Breast epithelium (tissue), 4 donors: ENCODE measurements at regions not wholly inside any gene's neighbourhood (a gene's known extent, or its start where the extent isn't known, plus 50 kb on each side); places are given as distances from the start of the nearest gene placed in this dataset.

Experiments used
- DNase-seq, 2 donors: peaks; one replicate each; pipeline ENCODE4 v3.0.0-alpha.2; 2019; ENCODE audit warnings: low spot score in 2 of 2
- H3K27ac ChIP-seq, 2 donors: fragments of 200-600 bp; sonication (generic) in 1 of 2; one replicate each; pipeline ENCODE4 v1.5.1; 2016 to 2019; ENCODE audit warnings: mild to moderate bottlenecking in 1 of 2
- H3K27me3 ChIP-seq, 2 donors: fragments of 200-600 bp; sonication (generic) in 1 of 2; one replicate each; pipeline versions ENCODE4 v1.5.1 to v1.6.0; 2017 to 2019; ENCODE audit warnings: control low read depth in 1 of 2, mild to moderate bottlenecking in 1 of 2
- H3K36me3 ChIP-seq: fragments of 200-600 bp; one replicate; pipeline ENCODE4 v1.5.1; 2019
- H3K4me1 ChIP-seq, 2 donors: fragments of 200-600 bp; sonication (generic); one replicate each; pipeline ENCODE4 v1.5.1; 2016 to 2019; ENCODE audit warnings: control low read depth in 1 of 2
- H3K4me3 ChIP-seq, 3 donors: fragments of 200-600 bp; sonication (generic); 1 replicate in 2 of 3; 2 replicates in 1 of 3; pipeline ENCODE4 v1.5.1; 2016 to 2019; ENCODE audit warnings: mild to moderate bottlenecking in 3 of 3, moderate library complexity in 2 of 3
- H3K9me3 ChIP-seq, 2 donors: fragments of 200-600 bp; sonication (generic) in 1 of 2; one replicate each; pipeline ENCODE4 v1.5.1; 2016 to 2019; ENCODE audit warnings: control low read depth in 1 of 2
- CTCF ChIP-seq, 3 donors: fragments of 450-650 bp; IDR thresholded peaks; one replicate each; pipeline ENCODE4 v1.5.1; 2016 to 2017; ENCODE audit warnings: antibody characterized with exemption in 3 of 3, mild to moderate bottlenecking in 3 of 3, moderate library complexity in 3 of 3
- POLR2A ChIP-seq: fragments of 450-650 bp; IDR thresholded peaks from one replicate; pipeline ENCODE4 v1.6.1; 2016; ENCODE audit warnings: antibody characterized with exemption, mild to moderate bottlenecking, moderate library complexity
- POLR2AphosphoS5 ChIP-seq, 3 donors: sonication (generic); formaldehyde crosslinking; IDR thresholded peaks; one replicate each; pipeline ENCODE4 v1.6.1; 2017; ENCODE audit warnings: antibody characterized with exemption in 3 of 3
- intact Hi-C: fragments of 100-400 bp; cut with DNase I; formaldehyde crosslinking; loops from one replicate; pipeline ENCODE4 v1.15.1; 2023; ENCODE audit warnings: low total_unique reads

- no peak overlapping the region for H3K27ac ChIP-seq
- intact Hi-C loops: no loop called here
- no peaks in the 10 kb centered on the region for H3K36me3 ChIP-seq
- no peak for TF ChIP-seq POLR2AphosphoS5 (IDR thresholded peaks at IDR 0.05)
- no peak for TF ChIP-seq CTCF (IDR thresholded peaks at IDR 0.05)
- no peak for TF ChIP-seq POLR2A
- DNase-seq: no peak
- no peaks in the 10 kb centered on the region for H3K4me1 ChIP-seq
- no peaks in the 10 kb centered on the region for H3K9me3 ChIP-seq
- H3K27me3 ChIP-seq: no peaks in the 10 kb centered on the region
- no peak overlapping the region for H3K4me3 ChIP-seq
Observed at GRCh38 chr5:34576891-34577666, 79.0 kb upstream of the RAI14 start.

GRCh38 chr5:34578962-34579361, 77.2 kb upstream of the RAI14 start:
- H3K9me3 ChIP-seq: no peaks in the 10 kb centered on the region
- intact Hi-C loops: no loop called here
- H3K4me1 ChIP-seq: no peaks in the 10 kb centered on the region
- no peak for DNase-seq
- no peaks in the 10 kb centered on the region for H3K27me3 ChIP-seq
- H3K27ac ChIP-seq: no peak overlapping the region
- H3K36me3 ChIP-seq: no peaks in the 10 kb centered on the region
- no peak overlapping the region for H3K4me3 ChIP-seq
- TF ChIP-seq POLR2A (no peak), POLR2AphosphoS5 (IDR thresholded peaks at IDR 0.05) (no peak), CTCF (IDR thresholded peaks at IDR 0.05) (no peak)

- Histone ChIP-seq H3K4me3 (no peak overlapping the region), H3K27ac (no peak overlapping the region)
- intact Hi-C loops: no loop called here
Observed at GRCh38 chr5:34580983-34581382, 75.1 kb upstream of the RAI14 start.

GRCh38 chr5:34582371-34582770, 73.8 kb upstream of the RAI14 start:
- no peaks in the 10 kb centered on the region for H3K36me3 ChIP-seq
- TF ChIP-seq POLR2A (no peak), POLR2AphosphoS5 (IDR thresholded peaks at IDR 0.05) (no peak), CTCF (IDR thresholded peaks at IDR 0.05) (no peak)
- DNase-seq: no peak
- no peaks in the 10 kb centered on the region for H3K27me3 ChIP-seq
- H3K9me3 ChIP-seq: no peaks in the 10 kb centered on the region
- no peak overlapping the region for H3K4me3 ChIP-seq
- H3K4me1 ChIP-seq: no peaks in the 10 kb centered on the region
- H3K27ac ChIP-seq: no peak overlapping the region
- intact Hi-C loops: no loop called here

More at GRCh38 chr5:34580983-34581382, 75.1 kb upstream of the RAI14 start:
- Histone ChIP-seq H3K4me1 (no peaks in the 10 kb centered on the region), H3K27me3 (no peaks in the 10 kb centered on the region), H3K36me3 (no peaks in the 10 kb centered on the region), H3K9me3 (no peaks in the 10 kb centered on the region)
- no peak for DNase-seq
- TF ChIP-seq POLR2A (no peak), POLR2AphosphoS5 (IDR thresholded peaks at IDR 0.05) (no peak), CTCF (IDR thresholded peaks at IDR 0.05) (no peak)

- no peak overlapping the region for H3K27ac ChIP-seq
- H3K36me3 ChIP-seq: no peaks in the 10 kb centered on the region
- intact Hi-C loops: no loop called here
- H3K9me3 ChIP-seq: no peaks in the 10 kb centered on the region
- TF ChIP-seq CTCF (IDR thresholded peaks at IDR 0.05) (no peak), POLR2AphosphoS5 (IDR thresholded peaks at IDR 0.05) (no peak), POLR2A (no peak)
- no peak overlapping the region for H3K4me3 ChIP-seq
- DNase-seq: no peak
- no peaks in the 10 kb centered on the region for H3K4me1 ChIP-seq
- no peaks in the 10 kb centered on the region for H3K27me3 ChIP-seq
Observed at GRCh38 chr5:34583167-34583566, 73.0 kb upstream of the RAI14 start.
